Transverse colon (tissue), 4 donors: ENCODE measurements at regions not wholly inside any gene's neighbourhood (a gene's known extent, or its start where the extent isn't known, plus 50 kb on each side); places are given as distances from the start of the nearest gene placed in this dataset.

Experiments used
- DNase-seq: peaks from one replicate; pipeline ENCODE4 v3.0.0-alpha.2; 2019
- H3K27ac ChIP-seq, 4 donors: fragments of 200-600 bp; sonication (generic); 2 replicates each; pipeline ENCODE4 v1.5.1; 2016 to 2018; ENCODE audit warnings: inconsistent platforms in 4 of 4
- H3K27me3 ChIP-seq: fragments of 200-600 bp; sonication (generic); 2 replicates; pipeline ENCODE4 v1.5.1; 2017; ENCODE audit warnings: inconsistent platforms
- H3K36me3 ChIP-seq, 4 donors: fragments of 200-600 bp; sonication (generic); 2 replicates each; pipeline ENCODE4 v1.5.1; 2017 to 2019; ENCODE audit warnings: inconsistent platforms in 4 of 4
- H3K4me1 ChIP-seq, 4 donors: fragments of 200-600 bp; sonication (generic); 2 replicates each; pipeline ENCODE4 v1.5.1; 2017 to 2020; ENCODE audit warnings: inconsistent platforms in 4 of 4
- H3K4me3 ChIP-seq, 4 donors: fragments of 200-600 bp; sonication (generic); 1 replicate in 1 of 4; 2 replicates in 3 of 4; pipeline versions ENCODE4 v1.5.1 to v1.6.1; 2017 to 2019; ENCODE audit warnings: inconsistent platforms in 4 of 4
- H3K9me3 ChIP-seq, 2 donors: fragments of 200-600 bp; sonication (generic); 2 replicates each; pipeline ENCODE4 v1.5.1; 2017 to 2019; ENCODE audit warnings: inconsistent platforms in 2 of 2
- EP300 ChIP-seq: sonication (generic); formaldehyde crosslinking; IDR thresholded peaks from one replicate; pipeline ENCODE4 v1.6.1; 2017; ENCODE audit warnings: antibody characterized with exemption, low read depth
- POLR2A ChIP-seq: fragments of 450-650 bp; IDR thresholded peaks from one replicate; pipeline ENCODE4 v1.6.1; 2016; ENCODE audit warnings: antibody characterized with exemption, mild to moderate bottlenecking, moderate library complexity
- POLR2AphosphoS5 ChIP-seq, 3 donors: sonication (generic); formaldehyde crosslinking; IDR thresholded peaks; one replicate each; pipeline ENCODE4 v1.6.1; 2016; ENCODE audit warnings: antibody characterized with exemption in 3 of 3
- WGBS, 2 donors: methylation state at CpG; one replicate each; pipeline ENCODE4 v1.1.5; 2018; ENCODE audit warnings: low coverage in 1 of 2; 5-methylcytosine and 5-hydroxymethylcytosine counted together
- in situ Hi-C, 4 donors: fragments of 200-750 bp; cut with MboI; loops; one replicate each; pipeline versions ENCODE4 v1.15.0 to v1.15.1; 2017; ENCODE audit warnings: low sequenced_read_pairs in 3 of 4, low pct_ligation_motif_present in 1 of 4, low pct_unique_long_range_greater_than_20kb in 1 of 4
- intact Hi-C: fragments of 100-400 bp; cut with DNase I; formaldehyde crosslinking; loops from one replicate; pipeline ENCODE4 v1.15.1; 2023; ENCODE audit warnings: low total_unique reads
- TF ChIP-seq, protein P1 (sequence below), 5 experiments: fragments of 200-600 bp in 3 of 5; fragments of 450-650 bp in 2 of 5; sonication (generic) in 3 of 5; IDR thresholded peaks; 1 replicate in 2 of 5; 2 replicates in 3 of 5; pipeline ENCODE4 v1.5.1; 2016 to 2017; ENCODE audit warnings: antibody characterized with exemption in 5 of 5, inconsistent platforms in 3 of 5, mild to moderate bottlenecking in 2 of 5, moderate library complexity in 1 of 5

DNA sequence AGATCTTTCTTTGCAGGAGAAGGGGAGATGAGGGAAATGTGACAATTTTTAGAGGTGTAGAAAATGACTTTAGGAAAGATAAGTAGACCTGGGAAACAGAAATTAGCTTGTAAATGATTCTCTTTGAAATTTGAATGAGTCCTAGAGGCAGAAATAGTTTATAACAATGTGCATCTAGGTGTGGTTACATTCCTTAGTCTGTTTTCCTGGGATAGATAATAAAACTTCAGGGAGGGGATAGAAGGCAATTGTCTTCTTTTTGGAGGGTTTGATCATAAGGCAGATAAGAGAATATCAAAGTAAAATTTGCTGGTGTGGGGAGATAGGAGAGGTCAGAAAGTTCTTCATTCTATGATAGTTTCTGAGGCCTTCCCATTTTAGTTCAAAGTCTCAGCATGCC is 1344.3 kb upstream of the LRRTM1 start:
- DNase-seq: no peak
- H3K27ac ChIP-seq: no peak overlapping the region
- intact Hi-C loops: no loop called here
- H3K4me3 ChIP-seq: no peak overlapping the region
- in situ Hi-C loops: no loop called here
- no peaks in the 10 kb centered on the region for H3K4me1 ChIP-seq
- no peaks in the 10 kb centered on the region for H3K27me3 ChIP-seq
- H3K9me3 ChIP-seq: no peaks in the 10 kb centered on the region
- H3K36me3 ChIP-seq: no peaks in the 10 kb centered on the region
- TF ChIP-seq POLR2AphosphoS5 (IDR thresholded peaks at IDR 0.05) (no peak), POLR2A (no peak), EP300 (no peak)
- TF ChIP-seq, protein P1, sequence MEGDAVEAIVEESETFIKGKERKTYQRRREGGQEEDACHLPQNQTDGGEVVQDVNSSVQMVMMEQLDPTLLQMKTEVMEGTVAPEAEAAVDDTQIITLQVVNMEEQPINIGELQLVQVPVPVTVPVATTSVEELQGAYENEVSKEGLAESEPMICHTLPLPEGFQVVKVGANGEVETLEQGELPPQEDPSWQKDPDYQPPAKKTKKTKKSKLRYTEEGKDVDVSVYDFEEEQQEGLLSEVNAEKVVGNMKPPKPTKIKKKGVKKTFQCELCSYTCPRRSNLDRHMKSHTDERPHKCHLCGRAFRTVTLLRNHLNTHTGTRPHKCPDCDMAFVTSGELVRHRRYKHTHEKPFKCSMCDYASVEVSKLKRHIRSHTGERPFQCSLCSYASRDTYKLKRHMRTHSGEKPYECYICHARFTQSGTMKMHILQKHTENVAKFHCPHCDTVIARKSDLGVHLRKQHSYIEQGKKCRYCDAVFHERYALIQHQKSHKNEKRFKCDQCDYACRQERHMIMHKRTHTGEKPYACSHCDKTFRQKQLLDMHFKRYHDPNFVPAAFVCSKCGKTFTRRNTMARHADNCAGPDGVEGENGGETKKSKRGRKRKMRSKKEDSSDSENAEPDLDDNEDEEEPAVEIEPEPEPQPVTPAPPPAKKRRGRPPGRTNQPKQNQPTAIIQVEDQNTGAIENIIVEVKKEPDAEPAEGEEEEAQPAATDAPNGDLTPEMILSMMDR (IDR thresholded peaks at IDR 0.05): no peak

DNA sequence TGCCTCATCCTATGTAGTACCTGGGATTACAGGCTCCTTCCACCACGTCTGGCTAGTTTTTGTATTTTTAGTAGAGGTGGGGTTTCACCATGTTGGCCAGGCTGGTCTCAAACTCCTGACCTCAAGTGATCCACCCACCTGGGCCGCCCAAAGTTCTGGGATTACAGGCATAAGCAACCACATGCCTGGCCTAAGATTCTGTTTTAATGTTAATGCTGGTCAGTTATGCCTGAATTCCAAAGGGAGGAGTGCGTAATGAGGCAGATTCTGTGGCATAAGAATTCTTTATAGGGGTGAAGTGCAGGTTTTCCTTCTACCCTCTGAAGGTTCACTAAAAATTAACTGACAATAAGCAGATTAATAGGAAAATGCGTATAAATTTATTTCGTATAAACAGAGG is 1343.8 kb upstream of the LRRTM1 start:
- WGBS, 2 donors: 78 to 79% methylated on average over 5 of the region's 5 CpGs
- H3K4me3 ChIP-seq: no peak overlapping the region
- intact Hi-C loops (no loop called here), in situ Hi-C loops (no loop called here)
- H3K4me1 ChIP-seq: no peaks in the 10 kb centered on the region
- H3K36me3 ChIP-seq: no peaks in the 10 kb centered on the region
- H3K27me3 ChIP-seq: no peaks in the 10 kb centered on the region
- no peak overlapping the region for H3K27ac ChIP-seq
- TF ChIP-seq, protein P1 (IDR thresholded peaks at IDR 0.05): no peak
- no peak for TF ChIP-seq EP300
- TF ChIP-seq POLR2AphosphoS5 (IDR thresholded peaks at IDR 0.05): no peak
- TF ChIP-seq POLR2A: no peak
- no peak for DNase-seq
- no peaks in the 10 kb centered on the region for H3K9me3 ChIP-seq

DNA sequence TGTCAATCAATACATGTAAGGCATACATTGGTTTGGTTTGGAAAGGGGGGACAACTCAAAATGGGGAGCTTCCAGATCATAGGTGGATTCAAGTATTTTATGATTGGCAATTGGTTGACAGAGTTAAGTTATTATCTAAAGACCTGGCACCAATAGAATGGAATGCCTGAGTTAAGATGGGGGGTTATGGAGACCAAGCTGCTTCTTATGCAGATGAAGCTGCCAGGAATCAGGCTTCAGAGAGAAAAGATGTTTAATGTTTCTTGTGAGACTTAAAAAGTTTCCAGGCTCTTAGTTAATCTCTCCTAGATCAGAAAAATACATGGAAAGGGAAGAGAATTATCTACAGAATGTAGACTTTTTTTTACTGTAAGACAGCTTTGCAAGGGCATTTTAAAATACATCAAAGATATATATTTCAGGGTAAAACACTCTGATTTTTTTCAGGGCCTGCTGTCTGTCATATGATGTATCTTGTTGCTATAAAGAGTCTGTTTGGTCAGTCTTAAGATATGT is 1343.2 kb upstream of the LRRTM1 start:
- Histone ChIP-seq H3K27ac (no peak overlapping the region), H3K27me3 (no peaks in the 10 kb centered on the region), H3K9me3 (no peaks in the 10 kb centered on the region), H3K4me1 (no peaks in the 10 kb centered on the region), H3K36me3 (no peaks in the 10 kb centered on the region), H3K4me3 (no peak overlapping the region)
- no peak for DNase-seq
- in situ Hi-C loops: no loop called here
- TF ChIP-seq, protein P1 (IDR thresholded peaks at IDR 0.05): no peak
- no peak for TF ChIP-seq POLR2A
- no peak for TF ChIP-seq EP300
- TF ChIP-seq POLR2AphosphoS5 (IDR thresholded peaks at IDR 0.05): no peak
- intact Hi-C loops: no loop called here

DNA sequence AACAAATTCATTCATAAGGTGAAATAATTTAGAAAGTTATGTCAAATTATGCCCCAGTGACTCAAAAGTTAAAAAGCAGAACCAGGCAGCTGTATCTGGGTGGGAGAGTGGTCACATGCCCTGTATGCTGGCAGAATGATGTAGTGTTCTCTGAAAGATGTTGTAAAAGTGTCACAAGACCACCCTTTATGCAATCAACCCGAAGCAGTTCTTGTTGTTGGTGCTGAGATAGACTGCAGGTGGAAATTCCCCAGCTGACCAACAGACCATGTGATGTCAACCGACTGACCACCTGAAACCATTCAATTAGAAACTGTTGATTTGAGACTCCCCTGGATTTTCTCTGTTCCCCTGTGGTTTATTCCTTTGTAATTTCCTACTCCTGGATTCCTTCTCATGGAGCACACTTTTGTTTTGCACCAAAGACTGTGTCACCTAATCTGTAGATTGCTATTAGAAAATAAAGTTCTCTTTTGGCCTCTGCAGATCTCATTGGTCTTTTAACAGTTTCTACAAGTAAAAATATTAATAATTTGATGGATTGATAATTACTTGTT is 1341.3 kb upstream of the LRRTM1 start:
- no peak for TF ChIP-seq POLR2A
- TF ChIP-seq POLR2AphosphoS5 (IDR thresholded peaks at IDR 0.05): no peak
- TF ChIP-seq, protein P1 (IDR thresholded peaks at IDR 0.05): no peak
- no peak for TF ChIP-seq EP300
- H3K4me3 ChIP-seq: no peak overlapping the region
- no peak overlapping the region for H3K27ac ChIP-seq
- intact Hi-C loops: no loop called here
- in situ Hi-C loops: no loop called here
- H3K36me3 ChIP-seq: no peaks in the 10 kb centered on the region
- no peaks in the 10 kb centered on the region for H3K9me3 ChIP-seq
- DNase-seq: no peak
- no peaks in the 10 kb centered on the region for H3K27me3 ChIP-seq
- no peaks in the 10 kb centered on the region for H3K4me1 ChIP-seq
- 20% methylated on average over 2 of the region's 2 CpGs for WGBS, 2 donors
